CD8-positive, alpha-beta memory T cell (primary cell): ENCODE measurements at regions not wholly inside any gene's neighbourhood (a gene's known extent, or its start where the extent isn't known, plus 50 kb on each side); places are given as distances from the start of the nearest gene placed in this dataset.
A peak's percentile ranks its signal among the peaks of the same experiment; 100 is the strongest.

Experiments used
- CTCF ChIA-PET: fragments of 350-600 bp; sonication (Branson Sonifier 250); formaldehyde crosslinking; loops from one replicate; lab custom pipeline; 2021; ENCODE audit warnings: antibody characterized with exemption; lab: Charles Lee
- POLR2A ChIA-PET: fragments of 350-600 bp; sonication (Branson Sonifier 250); formaldehyde crosslinking; loops from one replicate; lab custom pipeline; 2021; ENCODE audit warnings: antibody characterized with exemption; lab: Charles Lee
- DNase-seq, 5 donors: peaks; one replicate each; pipeline versions ENCODE4 v3.0.0 to v3.0.0-alpha.2; 2020 to 2022; ENCODE audit warnings: mixed read lengths in 1 of 5
- H3K27ac ChIP-seq: one replicate; pipeline ENCODE4 v1.7.0; 2013; ENCODE audit warnings: low read depth, mild to moderate bottlenecking, low read length, moderate library complexity
- H3K27me3 ChIP-seq: 2 replicates; pipeline ENCODE4 v1.7.0; 2013; ENCODE audit warnings: low read length, mild to moderate bottlenecking; ENCODE audit not compliant: insufficient read depth, poor library complexity, severe bottlenecking
- H3K36me3 ChIP-seq: 2 replicates; pipeline ENCODE4 v1.7.0; 2013; ENCODE audit warnings: mild to moderate bottlenecking, low read length, moderate library complexity; ENCODE audit not compliant: insufficient read depth
- H3K4me1 ChIP-seq: 2 replicates; pipeline ENCODE4 v1.7.0; 2013; ENCODE audit warnings: mild to moderate bottlenecking, low read length, moderate library complexity; ENCODE audit not compliant: insufficient read depth
- H3K4me3 ChIP-seq: 2 replicates; pipeline ENCODE4 v1.7.0; 2013; ENCODE audit warnings: mild to moderate bottlenecking, low read length
- H3K9me3 ChIP-seq: 2 replicates; pipeline ENCODE4 v1.7.0; 2013; ENCODE audit warnings: mild to moderate bottlenecking, low read length
- H3K27ac Mint-ChIP-seq, 8 donors: one replicate each; pipeline ENCODE4 v1.8.0; 2020 to 2021; ENCODE audit warnings: mixed read lengths in 8 of 8, mild to moderate bottlenecking in 6 of 8, inconsistent platforms in 3 of 8, moderate library complexity in 3 of 8
- H3K27me3 Mint-ChIP-seq, 2 donors: one replicate each; pipeline ENCODE4 v1.8.0; 2020 to 2021; ENCODE audit warnings: mixed read lengths in 2 of 2, mild to moderate bottlenecking in 1 of 2, moderate library complexity in 1 of 2
- H3K36me3 Mint-ChIP-seq, 3 donors: one replicate each; pipeline ENCODE4 v1.8.0; 2020 to 2021; ENCODE audit warnings: mixed read lengths in 3 of 3, inconsistent platforms in 1 of 3, mild to moderate bottlenecking in 1 of 3
- H3K4me1 Mint-ChIP-seq, 3 donors: one replicate each; pipeline ENCODE4 v1.8.0; 2020 to 2021; ENCODE audit warnings: mixed read lengths in 3 of 3, inconsistent platforms in 1 of 3, mild to moderate bottlenecking in 1 of 3
- H3K4me3 Mint-ChIP-seq, 7 donors: one replicate each; pipeline ENCODE4 v1.8.0; 2020 to 2021; ENCODE audit warnings: mixed read lengths in 7 of 7, mild to moderate bottlenecking in 6 of 7, moderate library complexity in 4 of 7, inconsistent platforms in 2 of 7
- H3K9me3 Mint-ChIP-seq, 5 donors: one replicate each; pipeline ENCODE4 v1.8.0; 2020 to 2022; ENCODE audit warnings: mixed read lengths in 5 of 5, mild to moderate bottlenecking in 3 of 5, moderate library complexity in 2 of 5, inconsistent platforms in 1 of 5

DNA sequence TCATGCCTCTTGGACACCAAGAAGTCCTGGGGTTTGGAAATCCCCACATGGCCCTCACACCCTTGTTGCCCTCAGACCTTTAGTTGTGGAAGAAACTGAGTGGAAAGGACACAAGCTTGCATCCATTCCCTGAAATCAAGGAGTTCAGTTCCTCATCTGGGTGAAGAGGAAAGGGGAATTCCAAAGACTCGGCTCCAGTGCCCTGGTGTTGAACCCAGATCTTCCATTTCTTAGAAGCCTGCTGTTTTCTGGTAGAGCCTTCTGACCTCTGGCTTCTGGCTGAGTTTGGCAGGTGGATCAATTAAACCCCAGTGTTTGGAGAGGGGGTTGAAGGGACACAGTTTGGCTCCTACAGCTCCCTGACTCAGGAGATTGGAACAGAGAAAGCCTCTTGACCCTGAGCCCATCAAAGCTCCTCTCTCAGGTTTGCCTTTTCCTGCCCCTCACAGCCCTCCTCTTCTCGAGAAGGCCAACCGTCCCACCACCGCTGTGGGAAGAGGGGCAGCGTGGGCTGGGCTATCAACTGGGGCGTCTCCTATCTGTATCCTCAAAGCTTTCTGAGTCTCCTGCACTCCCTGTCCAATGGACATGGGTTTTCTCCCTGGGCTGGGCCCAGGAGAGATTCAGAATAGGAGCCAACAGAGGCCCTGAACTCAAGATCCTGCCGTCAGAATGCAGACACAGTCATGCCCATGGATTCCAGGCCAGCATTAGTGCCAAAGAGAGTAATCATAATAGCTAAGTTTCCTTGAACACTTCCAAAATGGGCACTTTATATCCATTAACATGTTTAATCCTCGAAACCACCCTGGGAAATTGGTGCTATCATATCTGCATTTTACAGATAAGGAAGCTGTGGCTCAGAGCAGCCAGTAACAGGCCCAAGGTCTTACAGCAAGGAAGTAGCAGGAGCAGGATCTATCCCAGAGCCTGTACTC is 146.2 kb downstream of the VEGFA start:
- H3K27ac Mint-ChIP-seq = no peak overlapping the region
- POLR2A ChIA-PET = no interaction called here
- CTCF ChIA-PET = interaction anchor here (1.0 kb wide), 1 partner anchor 14 kb away, joined by 3 read pairs; no protein-coding TSS in a partner anchor
- Histone ChIP-seq H3K4me3 (no peak overlapping the region), H3K9me3 (no peaks in the 10 kb centered on the region), H3K4me1 (no peaks in the 10 kb centered on the region), H3K27me3 (no peaks in the 10 kb centered on the region), H3K36me3 (no peaks in the 10 kb centered on the region), H3K27ac (peak overlapping the region; percentile 54)
- no peak for DNase-seq
- H3K36me3 Mint-ChIP-seq = peaks cover 0 to 2% (median 0%) of the 10 kb centered on the region in 3 donors
- H3K9me3 Mint-ChIP-seq = no peaks in the 10 kb centered on the region
- peaks cover 0 to 2% (median 0%) of the 10 kb centered on the region in 3 donors for H3K4me1 Mint-ChIP-seq
- peaks cover 10 to 16% of the 10 kb centered on the region in 2 donors for H3K27me3 Mint-ChIP-seq
- no peak overlapping the region for H3K4me3 Mint-ChIP-seq

DNA sequence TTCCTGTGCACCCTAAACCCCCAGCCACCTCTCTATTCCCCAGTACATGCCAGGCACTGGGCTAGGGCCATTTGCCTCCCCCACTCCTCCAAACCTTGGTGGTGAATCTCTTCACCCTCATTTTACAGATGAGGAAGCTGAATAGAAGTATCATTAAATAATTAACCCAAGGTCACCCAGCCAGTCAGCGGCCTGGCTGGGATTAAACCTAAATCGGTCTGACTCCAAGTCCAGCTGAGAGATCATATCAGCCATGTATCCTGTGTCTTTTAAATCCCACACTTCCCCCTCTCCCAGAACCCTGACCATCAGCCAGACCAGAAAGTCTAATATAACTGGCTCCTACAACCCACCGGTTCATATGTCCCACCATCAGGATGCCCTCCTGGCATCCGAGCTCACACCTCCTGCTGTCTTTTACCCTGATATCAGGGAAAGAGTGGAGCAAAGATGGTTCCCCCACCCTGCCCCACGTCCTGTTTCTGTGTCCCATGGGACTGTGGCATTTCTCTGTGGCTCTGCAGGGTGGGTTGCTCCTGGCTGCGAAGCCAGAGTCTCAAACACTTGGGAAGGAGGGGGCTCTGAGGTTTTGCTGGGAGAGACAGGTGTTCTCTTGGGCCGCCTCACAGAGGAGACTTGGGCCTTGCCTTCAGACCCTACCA is 145.3 kb downstream of the VEGFA start:
- Mint-ChIP-seq H3K27me3 (peaks cover 10 to 16% of the 10 kb centered on the region in 2 donors), H3K4me1 (no peaks in the 10 kb centered on the region)
- POLR2A ChIA-PET = no interaction called here

DNA sequence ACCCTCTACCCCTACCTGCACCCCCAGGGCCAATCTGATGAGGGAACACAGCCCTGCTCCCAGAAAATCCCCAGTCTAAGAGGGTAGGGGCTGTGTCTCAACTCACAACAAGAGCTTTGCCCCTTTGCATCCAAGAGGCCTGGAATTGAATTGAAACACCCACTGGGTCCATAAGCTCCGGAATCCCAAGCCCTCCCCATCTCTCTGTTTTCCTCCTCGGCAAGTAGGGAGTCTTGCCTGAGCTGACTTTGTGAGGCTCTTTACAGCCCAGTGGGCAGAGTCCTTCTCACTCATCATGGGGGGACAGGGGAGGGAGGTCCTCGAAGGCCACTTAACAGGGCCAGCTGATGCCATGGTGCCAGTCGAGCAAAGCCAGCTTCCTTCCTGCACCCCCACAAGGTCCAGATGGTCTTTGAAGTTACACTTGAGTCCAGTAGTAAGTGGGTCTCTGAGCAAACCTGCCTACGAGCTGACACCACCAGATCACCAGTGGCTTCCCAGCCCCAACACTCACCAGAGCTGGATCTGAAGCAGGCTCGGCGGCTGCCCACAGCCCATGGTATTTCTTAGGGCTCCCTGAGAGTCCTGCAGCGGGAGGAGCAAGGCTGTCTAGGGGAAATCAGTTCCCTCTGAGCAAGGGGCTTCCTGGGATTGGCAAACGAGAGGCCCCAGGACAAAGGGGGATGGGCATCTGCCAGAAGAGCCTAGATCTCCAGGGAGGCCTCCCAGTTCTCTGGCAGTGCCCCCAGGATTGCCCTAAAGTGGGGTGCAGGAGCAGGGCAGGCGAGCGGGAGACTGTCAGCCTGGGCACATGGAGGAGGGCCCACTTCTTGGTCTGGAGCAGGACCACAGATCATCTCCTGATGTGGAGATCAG is 144.5 kb downstream of the VEGFA start:
- Histone ChIP-seq H3K36me3 (no peaks in the 10 kb centered on the region), H3K4me1 (no peaks in the 10 kb centered on the region), H3K9me3 (no peaks in the 10 kb centered on the region), H3K27me3 (no peaks in the 10 kb centered on the region), H3K4me3 (no peak overlapping the region), H3K27ac (peak overlapping the region; percentile 24)
- Mint-ChIP-seq H3K36me3 (no peaks in the 10 kb centered on the region), H3K4me3 (no peak overlapping the region), H3K27me3 (peaks cover 10 to 12% of the 10 kb centered on the region in 2 donors), H3K4me1 (no peaks in the 10 kb centered on the region), H3K27ac (no peak overlapping the region), H3K9me3 (no peaks in the 10 kb centered on the region)
- no peak for DNase-seq
- ChIA-PET CTCF (interaction anchor here (1.3 kb wide), 1 partner anchor 13 kb away, joined by 3 read pairs; no protein-coding TSS in a partner anchor), POLR2A (no interaction called here)

More for the DNA sequence above, 145.3 kb downstream of the VEGFA start:
- Histone ChIP-seq H3K27ac (peak overlapping the region; percentile 54), H3K27me3 (no peaks in the 10 kb centered on the region), H3K4me1 (no peaks in the 10 kb centered on the region), H3K4me3 (no peak overlapping the region), H3K36me3 (no peaks in the 10 kb centered on the region), H3K9me3 (no peaks in the 10 kb centered on the region)
- Mint-ChIP-seq H3K4me3 (no peak overlapping the region), H3K9me3 (no peaks in the 10 kb centered on the region), H3K27ac (no peak overlapping the region), H3K36me3 (no peaks in the 10 kb centered on the region)
- no peak for DNase-seq
- CTCF ChIA-PET = no interaction called here

DNA sequence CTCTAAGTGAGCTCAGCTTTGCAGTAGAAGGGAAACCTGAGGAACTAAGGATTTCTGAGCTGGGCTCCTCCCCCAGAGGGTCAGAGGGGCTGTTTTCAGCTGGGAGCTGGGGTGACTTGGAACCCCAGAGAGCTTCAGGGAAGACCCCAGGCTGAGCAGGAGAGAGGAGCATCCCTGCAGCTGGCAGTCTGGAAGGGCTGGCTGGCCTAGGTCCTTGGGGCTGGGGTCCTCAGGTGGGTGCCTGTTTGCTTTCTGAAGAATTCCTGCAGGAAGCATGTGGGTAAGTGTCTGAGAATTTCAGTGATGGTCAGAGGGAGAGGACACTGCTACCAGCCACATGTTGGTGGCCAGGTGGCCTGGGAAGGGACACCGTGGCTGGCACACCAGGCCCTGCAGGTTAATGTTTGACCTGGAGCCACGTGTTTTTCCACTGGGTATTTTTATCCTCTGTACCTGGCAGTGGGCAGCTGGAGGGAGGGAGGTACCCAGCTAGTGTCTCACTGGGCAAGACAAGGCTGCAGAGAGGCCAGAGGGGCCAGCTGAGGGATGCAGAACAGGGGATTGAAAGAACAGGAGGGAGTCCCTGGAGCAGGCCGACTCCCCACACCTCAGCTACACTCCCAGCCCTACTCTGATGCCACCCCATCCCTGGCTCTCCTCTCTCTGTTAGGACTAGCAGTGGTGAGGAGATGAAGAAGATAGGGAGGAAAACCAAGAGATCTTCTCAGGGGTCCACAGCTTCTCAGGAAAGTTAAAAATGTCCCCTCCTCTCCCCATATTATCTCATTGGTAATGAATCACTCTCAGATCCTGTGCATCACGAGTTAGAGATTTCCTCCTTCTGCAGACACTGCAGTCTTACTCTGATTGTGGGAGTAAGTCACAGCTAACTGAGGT is 143.6 kb downstream of the VEGFA start:
- H3K27me3 Mint-ChIP-seq = peaks cover 10 to 12% of the 10 kb centered on the region in 2 donors

DNA sequence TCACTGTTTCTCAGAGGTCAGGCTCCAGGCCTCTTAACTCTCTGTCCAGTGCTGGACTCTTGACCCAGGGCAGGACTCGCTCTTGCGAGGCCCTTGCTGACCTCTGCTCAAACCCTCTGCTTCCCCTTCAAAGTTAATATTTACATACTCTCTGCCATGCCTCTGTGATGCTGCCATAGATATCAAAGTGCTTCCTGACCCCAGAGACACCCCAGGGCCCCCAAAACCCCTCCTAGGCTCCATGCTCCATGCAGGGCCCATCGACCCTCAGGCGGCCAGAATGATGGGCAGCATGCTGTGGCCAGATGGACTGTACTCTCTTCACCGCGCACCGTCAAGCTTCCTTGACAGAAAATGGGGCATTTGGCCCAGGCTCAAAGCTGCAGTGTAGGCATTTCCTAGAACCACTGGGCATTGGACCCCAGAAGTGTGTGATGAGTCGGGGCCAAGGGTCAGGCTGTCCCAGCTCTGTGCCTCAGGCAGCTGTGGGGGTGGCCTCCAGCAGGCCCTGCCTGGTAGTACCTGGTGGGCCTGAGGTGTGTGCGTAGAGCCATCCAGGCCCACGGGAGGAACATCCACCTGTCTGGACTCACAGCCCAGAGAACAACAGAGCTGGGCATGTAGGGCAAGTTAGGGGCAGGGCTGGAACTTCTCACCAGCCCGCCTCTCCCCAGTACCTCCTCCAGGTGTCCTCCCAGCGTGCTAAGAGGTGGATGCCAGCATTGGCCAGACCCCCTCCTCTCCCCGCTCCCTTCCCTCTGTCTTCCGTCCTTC is 142.8 kb downstream of the VEGFA start:
- H3K4me1 Mint-ChIP-seq = no peaks in the 10 kb centered on the region
- peaks cover 9 to 12% of the 10 kb centered on the region in 2 donors for H3K27me3 Mint-ChIP-seq
- H3K9me3 ChIP-seq = no peaks in the 10 kb centered on the region
- CTCF ChIA-PET = interaction anchor here (1.3 kb wide), 1 partner anchor 11 kb away, joined by 3 read pairs; no protein-coding TSS in a partner anchor
- no peaks in the 10 kb centered on the region for H3K4me1 ChIP-seq
- H3K4me3 Mint-ChIP-seq = no peak overlapping the region
- H3K36me3 ChIP-seq = no peaks in the 10 kb centered on the region
- no peak overlapping the region for H3K27ac ChIP-seq
- H3K9me3 Mint-ChIP-seq = no peaks in the 10 kb centered on the region
- H3K27ac Mint-ChIP-seq = no peak overlapping the region
- POLR2A ChIA-PET = no interaction called here
- H3K36me3 Mint-ChIP-seq = no peaks in the 10 kb centered on the region
- no peak for DNase-seq
- no peaks in the 10 kb centered on the region for H3K27me3 ChIP-seq
- no peak overlapping the region for H3K4me3 ChIP-seq

More for the DNA sequence above, 143.6 kb downstream of the VEGFA start:
- no peak for DNase-seq
- Histone ChIP-seq H3K9me3 (no peaks in the 10 kb centered on the region), H3K27me3 (no peaks in the 10 kb centered on the region), H3K27ac (peak overlapping the region; percentile 24), H3K36me3 (no peaks in the 10 kb centered on the region), H3K4me1 (no peaks in the 10 kb centered on the region), H3K4me3 (no peak overlapping the region)
- Mint-ChIP-seq H3K27ac (no peak overlapping the region), H3K4me1 (no peaks in the 10 kb centered on the region), H3K36me3 (no peaks in the 10 kb centered on the region), H3K9me3 (no peaks in the 10 kb centered on the region), H3K4me3 (no peak overlapping the region)
- POLR2A ChIA-PET = no interaction called here
- CTCF ChIA-PET = interaction anchor here (1.3 kb wide), 1 partner anchor 12 kb away, joined by 3 read pairs; no protein-coding TSS in a partner anchor

DNA sequence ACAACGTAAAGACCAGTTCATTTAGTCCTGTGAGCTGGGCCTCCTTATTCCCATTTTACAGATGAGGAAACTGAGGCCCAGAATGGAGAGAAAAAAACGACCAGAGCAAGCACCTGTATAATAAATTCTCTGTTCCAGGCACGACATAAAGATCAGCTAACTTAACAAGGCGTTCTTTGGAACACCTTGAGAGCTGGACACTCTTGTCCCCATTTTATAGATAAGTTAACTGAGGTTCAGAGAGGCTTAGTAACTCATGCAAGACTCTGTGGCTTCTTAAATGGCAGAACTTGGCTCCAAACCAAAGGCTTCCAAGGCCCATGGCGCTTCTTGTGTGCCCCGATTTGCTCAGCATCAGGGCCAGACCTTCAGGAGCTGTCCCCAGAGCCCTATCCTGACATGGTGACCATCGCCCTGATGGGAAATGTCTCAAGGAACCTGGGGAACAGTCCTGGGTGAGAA is 142.1 kb downstream of the VEGFA start:
- Mint-ChIP-seq H3K36me3 (no peaks in the 10 kb centered on the region), H3K4me1 (no peaks in the 10 kb centered on the region), H3K27me3 (peaks cover 5 to 12% of the 10 kb centered on the region in 2 donors), H3K4me3 (no peak overlapping the region), H3K27ac (no peak overlapping the region), H3K9me3 (no peaks in the 10 kb centered on the region)
- Histone ChIP-seq H3K36me3 (no peaks in the 10 kb centered on the region), H3K27ac (no peak overlapping the region), H3K4me3 (no peak overlapping the region), H3K27me3 (no peaks in the 10 kb centered on the region), H3K4me1 (no peaks in the 10 kb centered on the region), H3K9me3 (no peaks in the 10 kb centered on the region)
- CTCF ChIA-PET = no interaction called here
- POLR2A ChIA-PET = no interaction called here
- no peak for DNase-seq
